ENCODE measurements at regions not wholly inside any gene's neighbourhood (a gene's known extent, or its start where the extent isn't known, plus 50 kb on each side); places are given as distances from the start of the nearest gene placed in this dataset.

- TF ChIP-seq CTCF (conservative IDR thresholded peaks at IDR 0.05 in 1 of 2, IDR thresholded peaks at IDR 0.05 in 1 of 2; ENCODE audit: extremely low read depth in 1 of 2, insufficient read depth in 1 of 2, low read depth in 1 of 2, low read length in 2 of 2) (no peak), EZH2 (IDR thresholded peaks at IDR 0.05; ENCODE audit: borderline replicate concordance, low read length) (no peak)
Measured at GRCh38 chr11:119941171-119941570, 196.7 kb downstream of the TRIM29 start.
